COR-L47 (cell line): ENCODE measurements at regions not wholly inside any gene's neighbourhood (a gene's known extent, or its start where the extent isn't known, plus 50 kb on each side); places are given as distances from the start of the nearest gene placed in this dataset.

ENCODE experiments used
- DNase-seq: peaks from one replicate; lab custom pipeline; 2025; lab: John Stamatoyannopoulos, UW

GRCh38 chr1:36607263-36607651 lies 124.5 kb upstream of the CSF3R start:
- no peak for DNase-seq

DNA sequence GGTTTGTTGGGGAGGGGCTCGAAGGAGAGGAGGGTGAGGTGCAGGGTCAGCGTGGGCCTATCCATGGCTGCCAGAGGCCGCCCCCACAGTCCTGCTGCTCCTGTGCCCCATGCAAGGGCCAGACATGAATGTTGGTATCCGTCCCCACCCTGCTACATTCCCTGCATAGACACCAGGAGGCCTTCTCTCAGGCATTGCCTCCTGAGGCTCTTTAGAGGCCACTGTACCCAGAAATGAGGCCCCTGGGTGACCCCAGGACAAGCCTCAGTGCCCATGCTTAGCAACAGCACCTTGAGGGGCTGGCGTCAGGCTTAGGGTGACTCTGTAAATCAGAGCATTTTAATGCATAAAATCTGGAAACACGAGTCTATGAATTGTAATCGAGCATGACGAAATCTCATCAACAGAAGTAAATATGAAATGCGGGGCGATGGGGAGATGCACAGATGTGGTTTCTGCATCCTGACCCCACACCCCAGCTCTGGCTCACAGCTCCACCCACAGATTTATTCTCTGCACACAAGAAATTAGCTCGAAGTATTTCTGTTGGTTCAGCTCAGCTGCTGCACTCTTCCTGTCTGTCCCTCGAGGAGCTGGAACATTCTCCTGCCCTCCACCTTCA lies 124.0 kb upstream of the CSF3R start:
- DNase-seq = no peak

GRCh38 chr1:36605942-36606640 lies 123.4 kb upstream of the CSF3R start:
- DNase-seq = no peak

DNA sequence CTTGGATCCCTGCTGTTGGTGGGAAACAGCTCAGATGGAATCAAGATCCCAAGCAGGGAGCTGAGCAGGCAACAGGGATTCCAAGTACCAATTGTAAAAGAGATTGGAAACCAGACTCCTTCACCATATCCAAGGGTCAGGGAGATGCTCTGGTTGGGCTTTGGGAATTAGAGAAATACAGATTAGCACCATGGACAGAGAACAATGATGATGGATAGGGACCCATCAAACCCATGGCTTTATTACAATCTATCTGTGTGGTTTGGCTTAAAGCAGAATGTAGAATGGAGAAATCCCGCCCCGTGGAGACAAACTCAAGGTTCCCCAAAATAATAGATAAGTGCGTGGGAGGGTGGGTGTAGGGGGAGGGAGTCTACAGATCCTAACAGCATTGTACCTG lies 120.7 kb upstream of the CSF3R start:
- DNase-seq = no peak

DNA sequence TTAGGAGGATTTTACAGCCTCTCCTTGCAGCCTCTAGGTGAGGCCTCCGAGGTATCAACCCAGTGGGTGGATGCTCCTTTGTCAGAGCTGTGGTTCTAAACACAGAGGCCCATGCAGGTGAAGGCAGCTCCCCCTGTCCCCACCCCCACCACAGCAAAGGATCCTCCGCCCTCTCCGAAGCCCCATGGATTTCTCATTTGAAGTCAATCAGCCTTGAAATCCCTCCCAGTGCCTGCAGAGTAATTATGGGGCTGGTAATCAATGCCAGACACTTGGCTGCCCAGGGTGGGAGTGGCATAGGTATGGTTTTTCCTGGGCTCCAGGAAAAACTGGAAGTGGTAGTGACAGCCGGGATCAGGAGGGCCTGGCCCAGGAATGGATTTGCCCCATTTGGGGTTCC lies 119.5 kb upstream of the CSF3R start:
- DNase-seq = peak; percentile 76

DNA sequence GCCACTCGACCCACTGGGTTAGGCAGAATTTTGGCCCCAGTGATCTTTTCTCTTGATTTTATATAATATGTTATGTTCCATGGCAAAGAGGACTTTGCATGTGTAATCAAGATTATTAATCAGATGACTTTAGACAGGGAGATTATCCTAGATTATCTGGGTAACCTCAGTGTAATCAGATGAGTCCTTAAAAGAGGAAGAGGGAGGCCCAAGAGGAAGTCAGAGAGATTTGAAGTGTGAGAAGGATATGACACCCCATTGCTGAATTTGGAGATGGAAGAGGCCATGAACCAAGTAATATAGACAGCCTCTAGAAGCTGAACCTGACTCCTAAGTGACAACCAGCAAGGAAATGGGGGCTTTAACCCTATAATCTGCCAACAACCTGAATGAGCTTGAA lies 117.1 kb upstream of the CSF3R start:
- no peak for DNase-seq

DNA sequence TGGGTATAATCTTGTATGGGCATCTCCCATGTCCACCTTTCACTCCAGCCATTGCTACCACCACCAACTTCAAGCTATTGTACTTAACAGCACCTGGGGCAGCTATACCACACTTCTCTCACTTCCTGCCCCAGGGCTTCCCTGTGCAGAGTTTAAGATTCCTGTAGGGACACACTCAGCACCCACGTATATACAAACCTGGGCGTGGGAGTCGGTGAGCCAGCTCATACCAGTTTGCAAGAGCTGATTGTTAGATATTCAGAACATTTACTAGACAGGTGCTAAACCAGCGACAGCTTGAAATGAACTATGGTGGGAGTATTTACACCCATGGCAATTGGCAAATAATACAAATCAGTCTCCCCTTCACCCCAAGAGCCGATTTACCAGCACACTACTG lies 114.8 kb upstream of the CSF3R start:
- DNase-seq = no peak

DNA sequence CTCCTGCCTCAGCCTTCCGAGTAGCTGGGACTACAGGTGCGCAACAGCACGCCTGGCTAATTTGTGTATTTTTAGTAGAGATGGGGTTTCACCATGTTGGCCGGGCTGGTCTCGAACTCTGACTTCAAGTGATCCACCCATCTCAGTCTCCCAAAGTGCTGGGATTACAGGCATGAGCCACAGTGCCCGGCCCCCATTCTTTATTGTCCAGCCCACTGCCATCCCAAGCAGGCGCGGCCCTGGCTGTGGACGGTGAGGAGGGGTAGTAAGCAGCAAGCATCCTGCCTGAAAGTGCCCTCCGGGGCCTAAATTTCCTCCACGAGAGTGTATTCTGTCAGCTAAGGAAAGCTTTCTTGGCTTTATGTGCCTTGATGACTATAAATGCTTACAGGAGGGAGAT lies 113.2 kb upstream of the CSF3R start:
- DNase-seq = no peak

- no peak for DNase-seq
Measured at GRCh38 chr1:36595349-36595748, 112.6 kb upstream of the CSF3R start.

DNA sequence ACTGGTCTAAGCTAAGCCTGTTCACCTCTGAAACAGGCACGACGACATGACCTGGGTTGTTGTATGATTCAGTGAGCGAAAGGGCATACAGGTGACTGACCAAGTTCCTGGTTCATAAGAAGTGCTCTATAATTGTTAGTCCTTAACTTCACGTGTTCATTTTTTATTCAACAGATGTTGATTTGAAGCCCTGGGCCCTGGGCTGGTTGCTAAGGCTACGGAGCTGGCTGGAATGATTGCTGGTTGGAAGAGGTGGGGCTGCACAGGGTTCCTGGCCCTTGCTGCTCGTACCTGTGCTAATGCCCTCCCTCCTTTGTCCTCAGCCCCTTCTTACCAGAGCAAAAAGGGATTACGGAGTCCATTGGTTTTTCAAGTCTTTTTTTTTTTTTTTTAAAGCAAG lies 111.3 kb upstream of the CSF3R start:
- peak; percentile 15 for DNase-seq

- no peak for DNase-seq
Measured at GRCh38 chr1:36591278-36591677, 108.6 kb upstream of the CSF3R start.

DNA sequence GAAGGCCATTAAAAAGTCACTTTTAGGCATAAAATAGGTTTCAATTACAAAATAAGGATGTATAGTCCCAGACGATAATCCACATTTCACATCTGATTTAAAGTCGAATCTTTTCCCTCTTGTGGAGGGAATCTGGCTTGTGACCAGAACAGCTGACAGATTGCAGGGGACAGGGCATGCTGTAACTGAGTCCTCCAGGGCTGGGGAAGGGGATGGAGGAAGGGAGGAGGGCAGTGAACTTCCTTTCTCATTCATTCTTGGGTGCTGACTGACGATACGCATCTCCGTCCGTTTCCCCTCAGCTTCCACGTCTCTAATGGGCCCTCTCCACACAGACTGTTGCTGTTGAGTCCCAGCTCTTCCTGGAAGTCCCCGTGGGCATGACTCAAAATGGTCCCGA lies 108.1 kb upstream of the CSF3R start:
- DNase-seq = no peak

- DNase-seq = no peak
Measured at GRCh38 chr1:36590264-36590663, 107.6 kb upstream of the CSF3R start.

- no peak for DNase-seq
Measured at GRCh38 chr1:36588972-36589371, 106.3 kb upstream of the CSF3R start.

- no peak for DNase-seq
Measured at GRCh38 chr1:36585569-36586548, 103.1 kb upstream of the CSF3R start.

DNA sequence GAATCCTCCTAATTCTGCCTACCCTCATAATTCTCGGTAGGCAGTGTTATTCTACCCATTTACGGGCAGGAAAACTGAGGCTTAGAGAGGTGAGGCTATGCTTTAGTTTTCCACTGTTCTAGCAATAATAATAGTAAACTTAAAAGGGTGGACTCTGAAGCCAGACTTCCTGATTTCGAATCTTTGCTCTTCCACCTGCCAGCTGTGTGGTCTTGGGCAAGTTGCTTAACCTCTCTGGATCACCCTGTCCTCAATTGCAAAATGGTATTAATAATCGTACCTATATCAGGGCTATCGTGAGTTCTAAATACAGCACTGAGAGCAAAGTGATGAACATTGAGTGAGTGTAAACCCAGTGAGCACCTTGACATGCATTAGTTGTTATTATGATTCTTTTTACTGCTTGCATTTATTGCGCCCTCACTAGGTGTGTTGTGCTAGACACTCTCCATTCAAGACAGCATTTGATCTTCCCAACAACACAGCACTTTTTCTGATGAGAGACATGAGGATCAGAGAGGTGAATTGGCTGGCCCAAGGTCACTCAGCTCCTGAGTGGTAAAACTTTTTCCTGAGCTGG lies 102.3 kb upstream of the CSF3R start:
- DNase-seq = no peak

- no peak for DNase-seq
Measured at GRCh38 chr1:36583980-36584782, 101.5 kb upstream of the CSF3R start.

DNA sequence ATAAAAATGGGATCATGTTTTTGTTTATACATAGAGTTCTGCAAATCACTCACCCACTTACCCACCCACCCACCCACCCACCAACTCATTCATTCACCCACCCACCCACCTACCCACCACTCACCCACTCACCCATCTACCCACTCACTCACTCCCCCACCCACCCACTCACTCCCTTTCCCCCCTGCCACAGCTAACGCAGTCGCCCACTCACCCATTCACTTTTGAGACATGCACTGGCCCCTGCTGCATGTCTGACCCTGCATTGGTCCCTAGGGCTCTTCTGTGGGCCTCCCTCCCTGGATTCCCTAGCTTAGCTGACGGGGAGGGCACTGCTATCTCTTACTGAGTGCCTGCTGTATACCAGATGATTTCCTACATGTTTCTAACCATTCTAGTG lies 100.4 kb upstream of the CSF3R start:
- DNase-seq = no peak

GRCh38 chr1:36582066-36582755 lies 99.5 kb upstream of the CSF3R start:
- DNase-seq = no peak

GRCh38 chr1:36580524-36580923 lies 97.8 kb upstream of the CSF3R start:
- DNase-seq = no peak

DNA sequence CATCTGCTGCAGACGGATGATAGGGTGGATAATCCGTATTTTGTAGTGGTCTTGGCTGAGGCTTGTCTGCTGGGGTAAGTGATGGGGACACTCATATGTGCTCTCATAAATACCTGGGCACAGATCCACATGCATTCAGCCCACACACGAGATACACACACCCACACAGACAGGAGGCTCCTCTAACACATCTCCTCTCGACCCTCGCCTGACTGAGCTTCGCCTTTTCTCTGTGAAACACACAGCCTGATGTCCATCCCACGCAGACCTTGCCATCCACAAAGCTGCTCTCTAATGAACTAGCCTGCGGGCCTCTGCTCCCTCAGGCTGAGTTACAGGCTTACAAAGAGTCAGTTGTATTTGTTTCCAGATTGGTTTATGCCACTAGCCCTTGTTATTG lies 96.3 kb upstream of the CSF3R start:
- DNase-seq = no peak
